H1 (cell line): ENCODE measurements at regions not wholly inside any gene's neighbourhood (a gene's known extent, or its start where the extent isn't known, plus 50 kb on each side); places are given as distances from the start of the nearest gene placed in this dataset.

Experiments used
- CTCF ChIA-PET: fragments of 300-600 bp; sonication (Branson Sonifier 250); formaldehyde crosslinking; loops from one replicate; lab custom pipeline; 2021; ENCODE audit not compliant: partially characterized antibody; lab: Charles Lee
- POLR2A ChIA-PET: fragments of 300-600 bp; sonication (Branson Sonifier 250); formaldehyde crosslinking; loops from one replicate; lab custom pipeline; 2021; ENCODE audit warnings: inconsistent platforms; ENCODE audit not compliant: partially characterized antibody; lab: Charles Lee
- DNase-seq, 2 experiments: peaks; one replicate each; pipeline versions ENCODE4 v3.0.0 to v3.0.0-alpha.2; 2010 to 2022; ENCODE audit warnings: low spot score in 2 of 2, low read depth in 1 of 2, mixed read lengths in 1 of 2
- FAIRE-seq: peaks from 2 replicates; lab custom pipeline; 2011; peaks lifted over from hg19 to GRCh38; lab: Jason Lieb, UNC
- H2AFZ ChIP-seq: 2 replicates; pipeline ENCODE4 v1.8.1; 2012; ENCODE audit warnings: low read length, inconsistent platforms
- H2AK5ac ChIP-seq: 2 replicates; pipeline ENCODE4 v1.6.1; 2013; ENCODE audit warnings: low read depth, low read length
- H2BK120ac ChIP-seq: replicated peaks from 2 replicates; pipeline ENCODE3; 2013; ENCODE audit warnings: low read depth, low read length, inconsistent platforms
- H2BK12ac ChIP-seq: 2 replicates; pipeline ENCODE4 v1.6.1; 2013; ENCODE audit warnings: low read depth, low read length
- H2BK15ac ChIP-seq: 2 replicates; pipeline ENCODE4 v1.6.1; 2013; ENCODE audit warnings: low read length
- H2BK20ac ChIP-seq: 2 replicates; pipeline ENCODE4 v1.6.1; 2013; ENCODE audit warnings: low read length
- H2BK5ac ChIP-seq: 2 replicates; pipeline ENCODE4 v1.6.1; 2013; ENCODE audit warnings: low read depth, low read length
- H3K14ac ChIP-seq: 2 replicates; pipeline ENCODE4 v1.6.1; 2013; ENCODE audit warnings: inconsistent platforms; ENCODE audit not compliant: insufficient read length
- H3K18ac ChIP-seq: 2 replicates; pipeline ENCODE4 v1.6.1; 2013; ENCODE audit warnings: low read length; ENCODE audit errors: extremely low read depth
- H3K23ac ChIP-seq: 2 replicates; pipeline ENCODE4 v1.6.1; 2013; ENCODE audit warnings: inconsistent platforms; ENCODE audit not compliant: insufficient read length
- H3K23me2 ChIP-seq: 2 replicates; pipeline ENCODE4 v1.6.1; 2013; ENCODE audit warnings: low read depth, low read length
- H3K27ac ChIP-seq: 2 replicates; pipeline ENCODE4 v1.6.1; 2011; ENCODE audit warnings: low read depth, low read length, inconsistent platforms
- H3K27me3 ChIP-seq, 4 experiments: replicated peaks in 1 of 4; 1 replicate in 1 of 4; 2 replicates in 3 of 4; pipeline versions ENCODE4 v1.6.1 to v1.8.1; 2011 to 2013; ENCODE audit warnings: low read length in 3 of 4, mild to moderate bottlenecking in 3 of 4, inconsistent platforms in 2 of 4, mixed read lengths in 2 of 4, moderate library complexity in 1 of 4; ENCODE audit not compliant: control insufficient read depth in 3 of 4, insufficient read depth in 3 of 4; ENCODE audit errors: extremely low read depth in 1 of 4
- H3K36me3 ChIP-seq, 4 experiments: 2 replicates each; pipeline versions ENCODE4 v1.6.1 to v1.8.1; 2011 to 2013; ENCODE audit warnings: mild to moderate bottlenecking in 4 of 4, low read length in 3 of 4, moderate library complexity in 2 of 4, control low read depth in 1 of 4, inconsistent platforms in 1 of 4; ENCODE audit not compliant: insufficient read depth in 4 of 4, control insufficient read depth in 2 of 4
- H3K4ac ChIP-seq: replicated peaks from 2 replicates; pipeline ENCODE3; 2013; ENCODE audit warnings: low read length, low read depth, mixed read lengths, inconsistent platforms; ENCODE audit not compliant: insufficient read length
- H3K4me1 ChIP-seq, 4 experiments: replicated peaks in 1 of 4; 1 replicate in 1 of 4; 2 replicates in 3 of 4; pipeline versions ENCODE4 v1.6.1 to v1.8.1; 2011 to 2013; ENCODE audit warnings: low read length in 3 of 4, inconsistent platforms in 2 of 4, mixed read lengths in 1 of 4; ENCODE audit not compliant: insufficient read depth in 4 of 4, control insufficient read depth in 3 of 4
- H3K4me2 ChIP-seq, 2 experiments: 2 replicates each; pipeline versions ENCODE4 v1.6.1 to v1.8.1; 2011 to 2013; ENCODE audit warnings: low read depth in 2 of 2, low read length in 2 of 2, control low read depth in 1 of 2, inconsistent platforms in 1 of 2, mild to moderate bottlenecking in 1 of 2; ENCODE audit not compliant: insufficient read depth in 1 of 2
- H3K4me3 ChIP-seq, 4 experiments: fragments of 200-600, 300-600 bp in 1 of 4; sonication (generic), shearing (Covaris generic), sonication (Bioruptor Twin) in 1 of 4; 2 replicates each; pipeline versions ENCODE4 v1.5.1 to v1.8.1; 2011 to 2016; ENCODE audit warnings: low read length in 4 of 4, low read depth in 3 of 4, control low read depth in 2 of 4, inconsistent platforms in 2 of 4, mild to moderate bottlenecking in 2 of 4, mixed read lengths in 1 of 4, moderate library complexity in 1 of 4; ENCODE audit not compliant: insufficient read depth in 2 of 4; ENCODE audit errors: extremely low read depth in 1 of 4
- H3K56ac ChIP-seq: replicated peaks from 2 replicates; pipeline ENCODE3; 2013; ENCODE audit warnings: low read depth, mild to moderate bottlenecking, mixed read lengths, low read length, inconsistent platforms; ENCODE audit not compliant: insufficient read length
- H3K79me1 ChIP-seq: 2 replicates; pipeline ENCODE4 v1.6.1; 2013; ENCODE audit warnings: low read depth, low read length, control low read depth
- H3K79me2 ChIP-seq, 2 experiments: 2 replicates each; pipeline versions ENCODE4 v1.6.1 to v1.8.1; 2012 to 2013; ENCODE audit warnings: low read length in 2 of 2, mild to moderate bottlenecking in 2 of 2, inconsistent platforms in 1 of 2; ENCODE audit not compliant: insufficient read depth in 2 of 2, control insufficient read depth in 1 of 2
- H3K9ac ChIP-seq, 4 experiments: replicated peaks in 1 of 4; 1 replicate in 1 of 4; 2 replicates in 3 of 4; pipeline versions ENCODE4 v1.6.1 to v1.8.1; 2011 to 2013; ENCODE audit warnings: low read depth in 3 of 4, low read length in 3 of 4, control low read depth in 2 of 4, mild to moderate bottlenecking in 2 of 4, moderate library complexity in 2 of 4, inconsistent platforms in 1 of 4; ENCODE audit errors: extremely low read depth in 1 of 4
- H3K9me3 ChIP-seq, 2 experiments: 2 replicates each; pipeline versions ENCODE4 v1.6.1 to v1.8.1; 2012 to 2013; ENCODE audit warnings: mild to moderate bottlenecking in 2 of 2, moderate library complexity in 2 of 2, control low read depth in 1 of 2, inconsistent platforms in 1 of 2, low read depth in 1 of 2, low read length in 1 of 2, mixed read lengths in 1 of 2; ENCODE audit not compliant: insufficient read depth in 2 of 2
- H4K20me1 ChIP-seq, 2 experiments: replicated peaks in 1 of 2; 2 replicates each; pipeline versions ENCODE3 to v1.8.1; 2011 to 2013; ENCODE audit warnings: inconsistent platforms in 2 of 2, low read length in 2 of 2, mild to moderate bottlenecking in 1 of 2; ENCODE audit not compliant: insufficient read depth in 2 of 2, control insufficient read depth in 1 of 2
- H4K5ac ChIP-seq: 2 replicates; pipeline ENCODE4 v1.6.1; 2013; ENCODE audit warnings: low read length, low read depth, mixed read lengths, inconsistent platforms; ENCODE audit not compliant: insufficient read length
- H4K8ac ChIP-seq: 2 replicates; pipeline ENCODE4 v1.8.0; 2013; ENCODE audit warnings: mild to moderate bottlenecking, moderate library complexity, low read length, inconsistent platforms; ENCODE audit not compliant: insufficient read depth; ENCODE audit errors: extremely low read depth
- H4K91ac ChIP-seq: replicated peaks from 2 replicates; pipeline ENCODE3; 2013; ENCODE audit warnings: low read length, mixed read lengths, inconsistent platforms; ENCODE audit not compliant: insufficient read length
- WGBS, 2 experiments: shearing (Covaris generic) in 1 of 2; methylation state at CpG; one replicate each; pipeline versions ENCODE4 v1.1.6 to v1.1.7; 2013 to 2015; ENCODE audit warnings: low lambda C conversion rate in 2 of 2, mixed read lengths in 2 of 2, inconsistent platforms in 1 of 2, low coverage in 1 of 2, missing lambda C conversion rate in 1 of 2; ENCODE audit not compliant: insufficient replicate concordance in 2 of 2, insufficient coverage in 1 of 2, insufficient read length in 1 of 2; ENCODE audit errors: extremely low coverage in 1 of 2, missing lambda C conversion rate in 1 of 2; 5-methylcytosine and 5-hydroxymethylcytosine counted together
- TF ChIP-seq, protein P1 (sequence below): IDR thresholded peaks from 2 replicates; pipeline ENCODE4 v1.6.1; 2011; ENCODE audit warnings: low read length, improper control_type of control experiment
- TF ChIP-seq, protein P2 (sequence below): IDR thresholded peaks from 2 replicates; pipeline ENCODE4 v1.6.1; 2012; ENCODE audit warnings: low read length, inconsistent platforms

DNA sequence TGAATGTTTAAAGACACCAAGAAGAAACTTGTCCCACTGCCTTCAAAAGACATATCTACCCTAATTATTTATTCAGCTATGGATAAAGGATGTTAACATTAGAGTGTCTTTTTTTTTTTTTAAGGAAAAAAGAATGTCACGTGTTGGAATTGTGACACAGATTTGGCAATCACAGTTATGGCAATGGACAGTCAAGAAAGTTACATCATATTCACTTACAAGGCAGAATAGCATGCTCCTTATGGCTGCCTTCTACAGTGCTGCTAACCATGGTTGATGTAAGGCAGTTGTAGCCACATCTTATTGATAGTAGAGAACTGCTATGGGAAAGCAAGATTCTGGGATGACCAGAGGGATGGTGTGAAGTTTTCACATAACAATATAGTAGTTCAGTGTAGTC is 128.8 kb upstream of the ZBTB20 start:
- H3K14ac ChIP-seq = no peak overlapping the region
- H2AFZ ChIP-seq = no peak overlapping the region
- CTCF ChIA-PET = no interaction called here
- no peak overlapping the region for H3K9ac ChIP-seq
- H3K79me1 ChIP-seq = no peaks in the 10 kb centered on the region
- POLR2A ChIA-PET = no interaction called here
- no peaks in the 10 kb centered on the region for H3K4me1 ChIP-seq
- no peaks in the 10 kb centered on the region for H3K23me2 ChIP-seq
- no peaks in the 10 kb centered on the region for H3K27me3 ChIP-seq
- no peak overlapping the region for H2BK15ac ChIP-seq
- H3K56ac ChIP-seq = no peak overlapping the region
- H2BK12ac ChIP-seq = no peak overlapping the region
- no peaks in the 10 kb centered on the region for H3K79me2 ChIP-seq
- H2BK20ac ChIP-seq = no peak overlapping the region
- no peak overlapping the region for H3K4me2 ChIP-seq
- no peak overlapping the region for H3K27ac ChIP-seq
- no peak overlapping the region for H2BK5ac ChIP-seq
- no peak overlapping the region for H4K91ac ChIP-seq
- no peak for DNase-seq
- no peak overlapping the region for H3K4ac ChIP-seq
- no peak overlapping the region for H3K18ac ChIP-seq
- H3K23ac ChIP-seq = no peak overlapping the region
- H3K36me3 ChIP-seq = no peaks in the 10 kb centered on the region
- no peaks in the 10 kb centered on the region for H3K9me3 ChIP-seq
- no peak overlapping the region for H4K8ac ChIP-seq
- WGBS, 2 experiments = 79% methylated on average over 1 of the region's 1 CpG; no CpG with 5 or more reads in 1 of the 2 experiments
- H4K5ac ChIP-seq = no peak overlapping the region
- H2BK120ac ChIP-seq = no peak overlapping the region
- H3K4me3 ChIP-seq = no peak overlapping the region
- H4K20me1 ChIP-seq = no peaks in the 10 kb centered on the region
- FAIRE-seq = no peak
- H2AK5ac ChIP-seq = no peak overlapping the region
- TF ChIP-seq, protein P1, sequence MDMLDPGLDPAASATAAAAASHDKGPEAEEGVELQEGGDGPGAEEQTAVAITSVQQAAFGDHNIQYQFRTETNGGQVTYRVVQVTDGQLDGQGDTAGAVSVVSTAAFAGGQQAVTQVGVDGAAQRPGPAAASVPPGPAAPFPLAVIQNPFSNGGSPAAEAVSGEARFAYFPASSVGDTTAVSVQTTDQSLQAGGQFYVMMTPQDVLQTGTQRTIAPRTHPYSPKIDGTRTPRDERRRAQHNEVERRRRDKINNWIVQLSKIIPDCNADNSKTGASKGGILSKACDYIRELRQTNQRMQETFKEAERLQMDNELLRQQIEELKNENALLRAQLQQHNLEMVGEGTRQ = no peak
- TF ChIP-seq, protein P2, sequence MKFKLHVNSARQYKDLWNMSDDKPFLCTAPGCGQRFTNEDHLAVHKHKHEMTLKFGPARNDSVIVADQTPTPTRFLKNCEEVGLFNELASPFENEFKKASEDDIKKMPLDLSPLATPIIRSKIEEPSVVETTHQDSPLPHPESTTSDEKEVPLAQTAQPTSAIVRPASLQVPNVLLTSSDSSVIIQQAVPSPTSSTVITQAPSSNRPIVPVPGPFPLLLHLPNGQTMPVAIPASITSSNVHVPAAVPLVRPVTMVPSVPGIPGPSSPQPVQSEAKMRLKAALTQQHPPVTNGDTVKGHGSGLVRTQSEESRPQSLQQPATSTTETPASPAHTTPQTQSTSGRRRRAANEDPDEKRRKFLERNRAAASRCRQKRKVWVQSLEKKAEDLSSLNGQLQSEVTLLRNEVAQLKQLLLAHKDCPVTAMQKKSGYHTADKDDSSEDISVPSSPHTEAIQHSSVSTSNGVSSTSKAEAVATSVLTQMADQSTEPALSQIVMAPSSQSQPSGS = no peak
